Nephron progenitor cell (in vitro differentiated cells): ENCODE measurements at regions not wholly inside any gene's neighbourhood (a gene's known extent, or its start where the extent isn't known, plus 50 kb on each side); places are given as distances from the start of the nearest gene placed in this dataset.

Experiments used
- DNase-seq: peaks from one replicate; pipeline ENCODE4 v3.0.0; 2021
- H3K27ac Mint-ChIP-seq: 2 replicates; pipeline ENCODE4 v1.8.0; 2021; ENCODE audit warnings: mild to moderate bottlenecking, moderate library complexity, mixed read lengths
- H3K27me3 Mint-ChIP-seq: 2 replicates; pipeline ENCODE4 v1.8.0; 2021; ENCODE audit warnings: mild to moderate bottlenecking, low read depth, mixed read lengths; ENCODE audit not compliant: poor library complexity
- H3K36me3 Mint-ChIP-seq: 2 replicates; pipeline ENCODE4 v1.8.0; 2021; ENCODE audit warnings: low read depth, mixed read lengths
- H3K4me1 Mint-ChIP-seq: 2 replicates; pipeline ENCODE4 v1.8.0; 2021; ENCODE audit warnings: mixed read lengths
- H3K4me3 Mint-ChIP-seq: 2 replicates; pipeline ENCODE4 v1.8.0; 2021; ENCODE audit warnings: mild to moderate bottlenecking, moderate library complexity, mixed read lengths
- H3K9me3 Mint-ChIP-seq: 2 replicates; pipeline ENCODE4 v1.8.0; 2021; ENCODE audit warnings: mild to moderate bottlenecking, moderate library complexity, mixed read lengths
- TF ChIP-seq, protein P1 (sequence below): fragments of 200-600 bp; sonication (generic); IDR thresholded peaks from 2 replicates; pipeline ENCODE4 v1.5.0; 2021; ENCODE audit warnings: antibody characterized with exemption

DNA sequence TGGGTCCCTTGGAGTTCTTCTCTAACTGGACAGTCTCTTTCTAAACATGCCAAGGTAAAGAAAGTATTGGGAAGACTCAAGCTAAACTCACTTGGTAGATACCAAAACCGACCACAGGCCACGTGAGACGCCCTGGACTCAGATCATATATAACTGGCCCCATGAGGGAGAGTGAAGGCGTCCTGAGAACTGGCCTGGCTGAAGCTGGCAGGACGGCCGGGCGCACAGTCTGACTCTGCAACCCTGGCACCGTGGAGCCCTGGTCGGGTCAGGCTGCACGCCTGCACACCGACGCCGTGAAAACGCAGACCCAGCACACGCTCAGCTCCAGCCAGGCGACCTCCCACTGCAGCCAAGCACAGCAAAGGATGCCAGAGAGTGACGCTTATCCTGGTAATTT, 122.5 kb upstream of the SPACA7 start:
- no peak for DNase-seq
- peaks cover 25% of the 10 kb centered on the region for H3K27me3 Mint-ChIP-seq
- H3K36me3 Mint-ChIP-seq, result no peaks in the 10 kb centered on the region
- no peak overlapping the region for H3K4me3 Mint-ChIP-seq
- TF ChIP-seq, protein P1, sequence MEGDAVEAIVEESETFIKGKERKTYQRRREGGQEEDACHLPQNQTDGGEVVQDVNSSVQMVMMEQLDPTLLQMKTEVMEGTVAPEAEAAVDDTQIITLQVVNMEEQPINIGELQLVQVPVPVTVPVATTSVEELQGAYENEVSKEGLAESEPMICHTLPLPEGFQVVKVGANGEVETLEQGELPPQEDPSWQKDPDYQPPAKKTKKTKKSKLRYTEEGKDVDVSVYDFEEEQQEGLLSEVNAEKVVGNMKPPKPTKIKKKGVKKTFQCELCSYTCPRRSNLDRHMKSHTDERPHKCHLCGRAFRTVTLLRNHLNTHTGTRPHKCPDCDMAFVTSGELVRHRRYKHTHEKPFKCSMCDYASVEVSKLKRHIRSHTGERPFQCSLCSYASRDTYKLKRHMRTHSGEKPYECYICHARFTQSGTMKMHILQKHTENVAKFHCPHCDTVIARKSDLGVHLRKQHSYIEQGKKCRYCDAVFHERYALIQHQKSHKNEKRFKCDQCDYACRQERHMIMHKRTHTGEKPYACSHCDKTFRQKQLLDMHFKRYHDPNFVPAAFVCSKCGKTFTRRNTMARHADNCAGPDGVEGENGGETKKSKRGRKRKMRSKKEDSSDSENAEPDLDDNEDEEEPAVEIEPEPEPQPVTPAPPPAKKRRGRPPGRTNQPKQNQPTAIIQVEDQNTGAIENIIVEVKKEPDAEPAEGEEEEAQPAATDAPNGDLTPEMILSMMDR, result no peak
- H3K9me3 Mint-ChIP-seq, result no peaks in the 10 kb centered on the region
- H3K27ac Mint-ChIP-seq, result no peak overlapping the region
- H3K4me1 Mint-ChIP-seq, result peaks cover 7% of the 10 kb centered on the region

DNA sequence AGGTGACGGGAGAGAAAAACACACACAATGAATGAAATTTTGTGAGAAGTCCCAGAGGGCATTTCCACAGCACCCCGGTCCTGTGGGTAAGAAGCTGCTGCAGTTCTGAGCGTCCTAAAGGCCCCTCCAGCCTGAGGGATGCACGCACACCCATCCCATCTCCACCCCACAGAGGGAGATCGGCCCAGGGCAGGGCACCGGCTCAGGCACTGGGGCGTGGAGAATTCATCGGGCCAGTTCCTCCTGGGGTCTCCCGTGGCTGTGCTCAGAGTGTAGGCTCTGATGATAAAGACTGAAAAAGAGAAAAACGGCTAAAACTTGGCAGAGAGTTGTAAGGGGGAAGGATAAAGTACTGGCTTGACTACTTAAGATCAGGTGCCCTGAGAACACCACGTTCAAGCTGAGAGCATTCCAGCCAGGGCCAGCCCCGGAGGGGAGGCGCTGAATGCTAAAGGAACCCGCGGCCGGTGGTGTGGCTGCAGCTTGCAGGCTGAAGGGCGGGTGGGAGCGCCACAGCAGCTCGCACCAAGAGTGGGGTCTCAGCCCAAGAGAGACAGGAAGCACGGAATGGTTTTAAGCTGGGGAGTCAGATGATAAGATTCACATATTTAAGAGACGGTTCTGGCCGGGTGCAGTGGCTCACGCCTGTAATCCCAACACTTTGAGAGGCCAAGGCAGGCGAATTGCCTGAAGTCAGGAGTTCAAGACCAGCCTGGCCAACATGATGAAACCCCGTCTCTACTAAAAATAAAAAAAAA, 121.9 kb upstream of the SPACA7 start:
- Mint-ChIP-seq H3K27ac (no peak overlapping the region), H3K36me3 (no peaks in the 10 kb centered on the region), H3K4me3 (no peak overlapping the region), H3K27me3 (peaks cover 29% of the 10 kb centered on the region), H3K4me1 (peaks cover 6% of the 10 kb centered on the region), H3K9me3 (no peaks in the 10 kb centered on the region)
- no peak for DNase-seq
- TF ChIP-seq, protein P1, result no peak

- Mint-ChIP-seq H3K36me3 (no peaks in the 10 kb centered on the region), H3K4me1 (peaks cover 6% of the 10 kb centered on the region), H3K4me3 (no peak overlapping the region), H3K27me3 (peaks cover 30% of the 10 kb centered on the region), H3K27ac (no peak overlapping the region), H3K9me3 (no peaks in the 10 kb centered on the region)
- DNase-seq, result no peak
- TF ChIP-seq, protein P1, result no peak
Measured at GRCh38 chr13:112254900-112255299, 121.3 kb upstream of the SPACA7 start.

- H3K27ac Mint-ChIP-seq, result no peak overlapping the region
Measured at GRCh38 chr13:112255550-112256120, 120.5 kb upstream of the SPACA7 start.

DNA sequence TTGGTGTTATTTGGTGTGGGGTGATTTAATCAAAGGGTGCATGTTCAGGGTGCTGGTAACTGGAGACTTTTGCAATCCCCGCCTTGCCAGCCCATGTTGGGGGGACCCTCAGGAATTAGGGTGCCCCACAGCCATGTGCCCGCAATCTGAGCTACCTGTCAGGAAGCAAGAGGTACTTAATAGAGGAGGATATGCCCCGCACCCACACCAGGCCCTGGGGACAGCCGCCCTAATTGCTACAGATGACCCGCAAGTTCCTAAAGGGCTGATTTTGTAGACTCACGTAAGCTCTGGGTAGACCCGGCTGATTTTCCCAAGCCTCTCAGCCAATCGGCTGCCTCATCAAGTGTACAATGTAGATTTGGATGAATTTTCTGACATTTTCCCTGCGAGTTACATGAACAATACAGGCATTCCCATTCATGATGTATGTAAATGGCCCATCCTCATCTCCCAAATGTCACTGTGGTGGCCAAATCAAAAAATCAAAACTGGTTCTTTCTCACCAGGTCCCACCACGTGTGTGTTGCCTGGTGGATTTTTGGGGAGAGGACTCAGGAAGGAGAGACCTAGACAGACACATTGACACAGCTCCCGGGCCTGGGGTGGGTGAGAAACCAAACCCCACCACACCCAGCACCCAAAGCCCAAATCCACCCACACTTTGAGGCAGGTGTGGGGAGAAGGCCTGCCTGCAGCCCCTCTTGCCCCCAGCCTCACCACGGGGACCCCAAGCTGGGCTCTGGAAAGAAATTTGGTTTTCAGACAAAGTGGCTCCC, 119.2 kb upstream of the SPACA7 start:
- Mint-ChIP-seq H3K36me3 (no peaks in the 10 kb centered on the region), H3K9me3 (no peaks in the 10 kb centered on the region), H3K27me3 (peaks cover 32% of the 10 kb centered on the region), H3K4me3 (no peak overlapping the region), H3K4me1 (peaks cover 6% of the 10 kb centered on the region), H3K27ac (no peak overlapping the region)
- TF ChIP-seq, protein P1, result no peak
- no peak for DNase-seq

More at GRCh38 chr13:112255550-112256120, 120.5 kb upstream of the SPACA7 start:
- Mint-ChIP-seq H3K4me1 (peaks cover 6% of the 10 kb centered on the region), H3K4me3 (no peak overlapping the region), H3K36me3 (no peaks in the 10 kb centered on the region), H3K9me3 (no peaks in the 10 kb centered on the region), H3K27me3 (peaks cover 31% of the 10 kb centered on the region)
- TF ChIP-seq, protein P1, result no peak
- no peak for DNase-seq
